ENCODE measurements at regions not wholly inside any gene's neighbourhood (a gene's known extent, or its start where the extent isn't known, plus 50 kb on each side); places are given as distances from the start of the nearest gene placed in this dataset.

DNA sequence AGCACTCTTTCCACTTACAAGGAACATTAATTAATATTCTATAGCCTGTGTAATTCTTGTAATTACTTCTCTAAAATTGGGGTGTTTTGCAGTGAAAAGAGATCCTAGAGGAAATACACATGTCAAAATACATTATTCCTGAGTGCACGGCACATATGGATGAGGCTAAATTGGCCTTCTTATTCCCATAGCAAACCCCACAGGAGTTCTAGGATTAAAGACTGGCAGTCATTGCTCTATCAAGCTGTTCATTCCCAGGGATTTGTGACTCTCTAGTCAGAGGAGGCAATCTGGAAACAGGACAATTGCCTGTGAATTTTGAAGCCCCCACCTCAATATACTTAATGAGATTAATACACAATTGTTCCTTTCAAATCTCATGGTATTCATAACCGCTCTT is 145.9 kb upstream of the OPCML start:
- Mint-ChIP-seq H3K36me3 (no peaks in the 10 kb centered on the region), H3K27ac (no peak overlapping the region), H3K27me3 (ENCODE audit: low read depth) (peaks cover 3% of the 10 kb centered on the region; the same call in 1 of the 2 replicates), H3K9me3 (no peaks in the 10 kb centered on the region), H3K4me3 (no peak overlapping the region), H3K4me1 (peaks cover 12% of the 10 kb centered on the region)
- TF ChIP-seq, protein P1, sequence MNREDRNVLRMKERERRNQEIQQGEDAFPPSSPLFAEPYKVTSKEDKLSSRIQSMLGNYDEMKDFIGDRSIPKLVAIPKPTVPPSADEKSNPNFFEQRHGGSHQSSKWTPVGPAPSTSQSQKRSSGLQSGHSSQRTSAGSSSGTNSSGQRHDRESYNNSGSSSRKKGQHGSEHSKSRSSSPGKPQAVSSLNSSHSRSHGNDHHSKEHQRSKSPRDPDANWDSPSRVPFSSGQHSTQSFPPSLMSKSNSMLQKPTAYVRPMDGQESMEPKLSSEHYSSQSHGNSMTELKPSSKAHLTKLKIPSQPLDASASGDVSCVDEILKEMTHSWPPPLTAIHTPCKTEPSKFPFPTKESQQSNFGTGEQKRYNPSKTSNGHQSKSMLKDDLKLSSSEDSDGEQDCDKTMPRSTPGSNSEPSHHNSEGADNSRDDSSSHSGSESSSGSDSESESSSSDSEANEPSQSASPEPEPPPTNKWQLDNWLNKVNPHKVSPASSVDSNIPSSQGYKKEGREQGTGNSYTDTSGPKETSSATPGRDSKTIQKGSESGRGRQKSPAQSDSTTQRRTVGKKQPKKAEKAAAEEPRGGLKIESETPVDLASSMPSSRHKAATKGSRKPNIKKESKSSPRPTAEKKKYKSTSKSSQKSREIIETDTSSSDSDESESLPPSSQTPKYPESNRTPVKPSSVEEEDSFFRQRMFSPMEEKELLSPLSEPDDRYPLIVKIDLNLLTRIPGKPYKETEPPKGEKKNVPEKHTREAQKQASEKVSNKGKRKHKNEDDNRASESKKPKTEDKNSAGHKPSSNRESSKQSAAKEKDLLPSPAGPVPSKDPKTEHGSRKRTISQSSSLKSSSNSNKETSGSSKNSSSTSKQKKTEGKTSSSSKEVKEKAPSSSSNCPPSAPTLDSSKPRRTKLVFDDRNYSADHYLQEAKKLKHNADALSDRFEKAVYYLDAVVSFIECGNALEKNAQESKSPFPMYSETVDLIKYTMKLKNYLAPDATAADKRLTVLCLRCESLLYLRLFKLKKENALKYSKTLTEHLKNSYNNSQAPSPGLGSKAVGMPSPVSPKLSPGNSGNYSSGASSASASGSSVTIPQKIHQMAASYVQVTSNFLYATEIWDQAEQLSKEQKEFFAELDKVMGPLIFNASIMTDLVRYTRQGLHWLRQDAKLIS (CRISPR knock-in tag; IDR thresholded peaks at IDR 0.05; ENCODE audit: borderline replicate concordance), result no peak
- TF ChIP-seq GTF2I (CRISPR knock-in tag; conservative IDR thresholded peaks at IDR 0.05), result no peak
- POLR2A ChIA-PET, result no interaction called here
- ATAC-seq (no peak), DNase-seq (ENCODE audit: low spot score) (no peak)
- CTCF ChIA-PET, result interaction anchor here (1.6 kb wide), 1 partner anchor 144 kb away, joined by 3 read pairs; no protein-coding TSS in a partner anchor

DNA sequence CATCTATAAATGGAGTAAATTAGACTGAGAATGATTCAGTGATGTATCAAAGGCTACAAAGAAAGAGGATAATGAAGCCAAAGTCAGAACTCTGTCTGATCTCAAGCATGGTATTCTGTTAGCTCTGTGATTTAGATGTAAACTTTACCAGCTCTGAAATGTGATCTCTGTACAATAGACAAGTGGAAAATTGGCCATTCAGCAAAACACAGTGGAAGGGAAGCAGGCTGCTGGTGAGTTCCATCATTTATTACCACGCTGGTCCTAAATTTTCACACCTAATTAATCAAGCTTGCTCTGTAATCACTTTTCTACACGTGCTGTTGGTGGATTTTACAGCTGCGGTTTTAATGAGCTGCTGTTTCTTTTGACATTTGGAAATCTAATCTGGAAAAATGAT is 145.1 kb upstream of the OPCML start:
- Mint-ChIP-seq H3K4me1 (peaks cover 8% of the 10 kb centered on the region), H3K27me3 (ENCODE audit: low read depth) (peaks cover 3% of the 10 kb centered on the region; the same call in 1 of the 2 replicates), H3K27ac (no peak overlapping the region), H3K9me3 (no peaks in the 10 kb centered on the region), H3K4me3 (no peak overlapping the region), H3K36me3 (no peaks in the 10 kb centered on the region)
- ChIA-PET CTCF (interaction anchor here (0.7 to 1.6 kb wide), 2 partner anchors 101 to 144 kb away, joined by 3 read pairs; no protein-coding TSS in a partner anchor), POLR2A (no interaction called here)
- TF ChIP-seq PRRX2 (CRISPR knock-in tag; IDR thresholded peaks at IDR 0.05), result no peak
- no peak for TF ChIP-seq TEAD4 (CRISPR knock-in tag; IDR thresholded peaks at IDR 0.05)
- no peak for TF ChIP-seq ZNF232 (CRISPR knock-in tag; IDR thresholded peaks at IDR 0.05)
- TF ChIP-seq, protein P2, sequence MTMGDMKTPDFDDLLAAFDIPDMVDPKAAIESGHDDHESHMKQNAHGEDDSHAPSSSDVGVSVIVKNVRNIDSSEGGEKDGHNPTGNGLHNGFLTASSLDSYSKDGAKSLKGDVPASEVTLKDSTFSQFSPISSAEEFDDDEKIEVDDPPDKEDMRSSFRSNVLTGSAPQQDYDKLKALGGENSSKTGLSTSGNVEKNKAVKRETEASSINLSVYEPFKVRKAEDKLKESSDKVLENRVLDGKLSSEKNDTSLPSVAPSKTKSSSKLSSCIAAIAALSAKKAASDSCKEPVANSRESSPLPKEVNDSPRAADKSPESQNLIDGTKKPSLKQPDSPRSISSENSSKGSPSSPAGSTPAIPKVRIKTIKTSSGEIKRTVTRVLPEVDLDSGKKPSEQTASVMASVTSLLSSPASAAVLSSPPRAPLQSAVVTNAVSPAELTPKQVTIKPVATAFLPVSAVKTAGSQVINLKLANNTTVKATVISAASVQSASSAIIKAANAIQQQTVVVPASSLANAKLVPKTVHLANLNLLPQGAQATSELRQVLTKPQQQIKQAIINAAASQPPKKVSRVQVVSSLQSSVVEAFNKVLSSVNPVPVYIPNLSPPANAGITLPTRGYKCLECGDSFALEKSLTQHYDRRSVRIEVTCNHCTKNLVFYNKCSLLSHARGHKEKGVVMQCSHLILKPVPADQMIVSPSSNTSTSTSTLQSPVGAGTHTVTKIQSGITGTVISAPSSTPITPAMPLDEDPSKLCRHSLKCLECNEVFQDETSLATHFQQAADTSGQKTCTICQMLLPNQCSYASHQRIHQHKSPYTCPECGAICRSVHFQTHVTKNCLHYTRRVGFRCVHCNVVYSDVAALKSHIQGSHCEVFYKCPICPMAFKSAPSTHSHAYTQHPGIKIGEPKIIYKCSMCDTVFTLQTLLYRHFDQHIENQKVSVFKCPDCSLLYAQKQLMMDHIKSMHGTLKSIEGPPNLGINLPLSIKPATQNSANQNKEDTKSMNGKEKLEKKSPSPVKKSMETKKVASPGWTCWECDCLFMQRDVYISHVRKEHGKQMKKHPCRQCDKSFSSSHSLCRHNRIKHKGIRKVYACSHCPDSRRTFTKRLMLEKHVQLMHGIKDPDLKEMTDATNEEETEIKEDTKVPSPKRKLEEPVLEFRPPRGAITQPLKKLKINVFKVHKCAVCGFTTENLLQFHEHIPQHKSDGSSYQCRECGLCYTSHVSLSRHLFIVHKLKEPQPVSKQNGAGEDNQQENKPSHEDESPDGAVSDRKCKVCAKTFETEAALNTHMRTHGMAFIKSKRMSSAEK (CRISPR knock-in tag; IDR thresholded peaks at IDR 0.05; ENCODE audit: borderline replicate concordance), result no peak
- TF ChIP-seq, protein P3, sequence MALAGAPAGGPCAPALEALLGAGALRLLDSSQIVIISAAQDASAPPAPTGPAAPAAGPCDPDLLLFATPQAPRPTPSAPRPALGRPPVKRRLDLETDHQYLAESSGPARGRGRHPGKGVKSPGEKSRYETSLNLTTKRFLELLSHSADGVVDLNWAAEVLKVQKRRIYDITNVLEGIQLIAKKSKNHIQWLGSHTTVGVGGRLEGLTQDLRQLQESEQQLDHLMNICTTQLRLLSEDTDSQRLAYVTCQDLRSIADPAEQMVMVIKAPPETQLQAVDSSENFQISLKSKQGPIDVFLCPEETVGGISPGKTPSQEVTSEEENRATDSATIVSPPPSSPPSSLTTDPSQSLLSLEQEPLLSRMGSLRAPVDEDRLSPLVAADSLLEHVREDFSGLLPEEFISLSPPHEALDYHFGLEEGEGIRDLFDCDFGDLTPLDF (CRISPR knock-in tag; IDR thresholded peaks at IDR 0.05), result no peak
- TF ChIP-seq ELF4 (CRISPR knock-in tag; IDR thresholded peaks at IDR 0.05; ENCODE audit: low read depth), result no peak
- TF ChIP-seq, protein P4, sequence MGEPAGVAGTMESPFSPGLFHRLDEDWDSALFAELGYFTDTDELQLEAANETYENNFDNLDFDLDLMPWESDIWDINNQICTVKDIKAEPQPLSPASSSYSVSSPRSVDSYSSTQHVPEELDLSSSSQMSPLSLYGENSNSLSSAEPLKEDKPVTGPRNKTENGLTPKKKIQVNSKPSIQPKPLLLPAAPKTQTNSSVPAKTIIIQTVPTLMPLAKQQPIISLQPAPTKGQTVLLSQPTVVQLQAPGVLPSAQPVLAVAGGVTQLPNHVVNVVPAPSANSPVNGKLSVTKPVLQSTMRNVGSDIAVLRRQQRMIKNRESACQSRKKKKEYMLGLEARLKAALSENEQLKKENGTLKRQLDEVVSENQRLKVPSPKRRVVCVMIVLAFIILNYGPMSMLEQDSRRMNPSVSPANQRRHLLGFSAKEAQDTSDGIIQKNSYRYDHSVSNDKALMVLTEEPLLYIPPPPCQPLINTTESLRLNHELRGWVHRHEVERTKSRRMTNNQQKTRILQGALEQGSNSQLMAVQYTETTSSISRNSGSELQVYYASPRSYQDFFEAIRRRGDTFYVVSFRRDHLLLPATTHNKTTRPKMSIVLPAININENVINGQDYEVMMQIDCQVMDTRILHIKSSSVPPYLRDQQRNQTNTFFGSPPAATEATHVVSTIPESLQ (CRISPR knock-in tag; IDR thresholded peaks at IDR 0.05), result no peak
- no peak for TF ChIP-seq JUN (CRISPR knock-in tag; IDR thresholded peaks at IDR 0.05)
- no peak for TF ChIP-seq ZNF671 (CRISPR knock-in tag; IDR thresholded peaks at IDR 0.05)
- TF ChIP-seq RELA (CRISPR knock-in tag; IDR thresholded peaks at IDR 0.05; ENCODE audit: borderline replicate concordance), result no peak
- no peak for TF ChIP-seq FOXK1 (CRISPR knock-in tag; IDR thresholded peaks at IDR 0.05)
- no peak for TF ChIP-seq NR3C1 (CRISPR knock-in tag; conservative IDR thresholded peaks at IDR 0.05; ENCODE audit: low read depth)
- TF ChIP-seq OVOL2 (CRISPR knock-in tag; IDR thresholded peaks at IDR 0.05; ENCODE audit: borderline replicate concordance), result no peak
- TF ChIP-seq MXD4 (CRISPR knock-in tag; IDR thresholded peaks at IDR 0.05; ENCODE audit: borderline replicate concordance), result no peak
- no peak for TF ChIP-seq ETV6 (CRISPR knock-in tag; IDR thresholded peaks at IDR 0.05)
- TF ChIP-seq, protein P5, sequence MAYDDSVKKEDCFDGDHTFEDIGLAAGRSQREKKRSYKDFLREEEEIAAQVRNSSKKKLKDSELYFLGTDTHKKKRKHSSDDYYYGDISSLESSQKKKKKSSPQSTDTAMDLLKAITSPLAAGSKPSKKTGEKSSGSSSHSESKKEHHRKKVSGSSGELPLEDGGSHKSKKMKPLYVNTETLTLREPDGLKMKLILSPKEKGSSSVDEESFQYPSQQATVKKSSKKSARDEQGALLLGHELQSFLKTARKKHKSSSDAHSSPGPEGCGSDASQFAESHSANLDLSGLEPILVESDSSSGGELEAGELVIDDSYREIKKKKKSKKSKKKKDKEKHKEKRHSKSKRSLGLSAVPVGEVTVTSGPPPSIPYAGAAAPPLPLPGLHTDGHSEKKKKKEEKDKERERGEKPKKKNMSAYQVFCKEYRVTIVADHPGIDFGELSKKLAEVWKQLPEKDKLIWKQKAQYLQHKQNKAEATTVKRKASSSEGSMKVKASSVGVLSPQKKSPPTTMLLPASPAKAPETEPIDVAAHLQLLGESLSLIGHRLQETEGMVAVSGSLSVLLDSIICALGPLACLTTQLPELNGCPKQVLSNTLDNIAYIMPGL (CRISPR knock-in tag; IDR thresholded peaks at IDR 0.05), result no peak
- no peak for TF ChIP-seq MYBL2 (CRISPR knock-in tag; IDR thresholded peaks at IDR 0.05)
- no peak for TF ChIP-seq ZNF423 (CRISPR knock-in tag; IDR thresholded peaks at IDR 0.05)
- no peak for DNase-seq (ENCODE audit: low spot score)
- no peak for ATAC-seq
